Tibial artery (tissue), 4 donors: ENCODE measurements at regions not wholly inside any gene's neighbourhood (a gene's known extent, or its start where the extent isn't known, plus 50 kb on each side); places are given as distances from the start of the nearest gene placed in this dataset.

Source experiments
- DNase-seq, 2 donors: peaks; one replicate each; pipeline ENCODE4 v3.0.0-alpha.2; 2019
- H3K27ac ChIP-seq, 2 donors: fragments of 200-600 bp; sonication (generic) in 1 of 2; 1 replicate in 1 of 2; 2 replicates in 1 of 2; pipeline ENCODE4 v1.5.1; 2018 to 2019; ENCODE audit warnings: mild to moderate bottlenecking in 1 of 2
- H3K27me3 ChIP-seq, 2 donors: fragments of 200-600 bp; sonication (generic) in 1 of 2; one replicate each; pipeline versions ENCODE4 v1.5.1 to v1.6.0; 2016 to 2019
- H3K36me3 ChIP-seq, 3 donors: fragments of 200-600 bp; sonication (generic) in 2 of 3; one replicate each; pipeline ENCODE4 v1.5.1; 2016 to 2019; ENCODE audit warnings: mild to moderate bottlenecking in 2 of 3
- H3K4me1 ChIP-seq, 4 donors: fragments of 200-600 bp; sonication (generic) in 2 of 4; 1 replicate in 3 of 4; 2 replicates in 1 of 4; pipeline ENCODE4 v1.5.1; 2016 to 2019
- H3K4me3 ChIP-seq, 2 donors: fragments of 200-600 bp; sonication (generic) in 1 of 2; 1 replicate in 1 of 2; 2 replicates in 1 of 2; pipeline ENCODE4 v1.5.1; 2018 to 2019; ENCODE audit warnings: mild to moderate bottlenecking in 2 of 2
- H3K9me3 ChIP-seq, 3 donors: fragments of 200-600 bp; sonication (generic) in 1 of 3; one replicate each; pipeline ENCODE4 v1.5.1; 2016 to 2019
- CTCF ChIP-seq, 2 experiments: fragments of 200-600 bp in 1 of 2; fragments of 450-650 bp in 1 of 2; IDR thresholded peaks; one replicate each; pipeline ENCODE4 v1.5.1; 2017 to 2019; ENCODE audit warnings: antibody characterized with exemption in 2 of 2, mild to moderate bottlenecking in 1 of 2, moderate library complexity in 1 of 2
- intact Hi-C: fragments of 100-400 bp; cut with DNase I; formaldehyde crosslinking; loops from one replicate; pipeline ENCODE4 v1.15.0; 2023; ENCODE audit warnings: low total_unique reads

- no peak for TF ChIP-seq CTCF (IDR thresholded peaks at IDR 0.05)
- intact Hi-C loops = no loop called here
These were observed 1606.4 kb upstream of the ACVR2A start for GRCh38 chr2:146238254-146238966.

GRCh38 chr2:146235158-146235557 lies 1609.7 kb upstream of the ACVR2A start:
- no peak for DNase-seq
- Histone ChIP-seq H3K4me3 (no peak overlapping the region), H3K27me3 (no peaks in the 10 kb centered on the region), H3K27ac (no peak overlapping the region), H3K36me3 (no peaks in the 10 kb centered on the region), H3K4me1 (no peaks in the 10 kb centered on the region), H3K9me3 (no peaks in the 10 kb centered on the region)
- intact Hi-C loops = no loop called here
- no peak for TF ChIP-seq CTCF (IDR thresholded peaks at IDR 0.05)

More at GRCh38 chr2:146238254-146238966, 1606.4 kb upstream of the ACVR2A start:
- Histone ChIP-seq H3K4me1 (no peaks in the 10 kb centered on the region), H3K36me3 (no peaks in the 10 kb centered on the region), H3K27ac (no peak overlapping the region), H3K27me3 (no peaks in the 10 kb centered on the region), H3K4me3 (no peak overlapping the region), H3K9me3 (no peaks in the 10 kb centered on the region)
- DNase-seq = no peak

DNA sequence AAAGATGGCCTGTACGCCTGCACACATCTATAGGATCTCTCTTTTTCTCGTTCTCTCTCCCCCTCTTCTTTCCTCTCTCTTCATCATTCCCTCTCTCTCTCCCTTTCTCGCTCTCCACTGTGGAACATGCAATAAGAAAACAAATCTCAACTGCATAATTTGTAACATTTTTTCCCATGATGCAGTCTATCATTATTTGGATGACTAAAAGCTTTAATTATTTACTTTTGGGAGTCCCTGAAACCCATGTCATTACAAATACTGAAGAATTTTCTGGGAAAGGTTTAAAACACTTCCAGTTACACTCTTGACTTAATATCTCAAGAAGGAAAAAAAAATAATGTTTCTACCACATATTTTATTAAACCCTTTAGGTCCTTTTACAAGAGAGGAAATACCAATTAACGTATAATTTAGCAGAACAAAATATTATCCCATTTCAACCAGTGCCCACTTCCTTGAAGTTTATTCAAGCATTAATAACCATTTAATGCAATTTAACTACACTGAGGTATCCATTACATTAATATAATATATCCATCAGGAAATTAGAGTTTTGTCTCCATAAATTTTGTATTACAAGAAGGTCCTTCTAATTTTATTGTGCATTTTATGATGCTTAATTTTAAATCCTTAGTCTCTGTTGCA lies 1615.2 kb upstream of the ACVR2A start:
- intact Hi-C loops = no loop called here
- Histone ChIP-seq H3K9me3 (no peaks in the 10 kb centered on the region), H3K4me1 (no peaks in the 10 kb centered on the region), H3K4me3 (no peak overlapping the region), H3K27ac (no peak overlapping the region), H3K36me3 (no peaks in the 10 kb centered on the region), H3K27me3 (no peaks in the 10 kb centered on the region)
- TF ChIP-seq CTCF (IDR thresholded peaks at IDR 0.05) = no peak
- no peak for DNase-seq

DNA sequence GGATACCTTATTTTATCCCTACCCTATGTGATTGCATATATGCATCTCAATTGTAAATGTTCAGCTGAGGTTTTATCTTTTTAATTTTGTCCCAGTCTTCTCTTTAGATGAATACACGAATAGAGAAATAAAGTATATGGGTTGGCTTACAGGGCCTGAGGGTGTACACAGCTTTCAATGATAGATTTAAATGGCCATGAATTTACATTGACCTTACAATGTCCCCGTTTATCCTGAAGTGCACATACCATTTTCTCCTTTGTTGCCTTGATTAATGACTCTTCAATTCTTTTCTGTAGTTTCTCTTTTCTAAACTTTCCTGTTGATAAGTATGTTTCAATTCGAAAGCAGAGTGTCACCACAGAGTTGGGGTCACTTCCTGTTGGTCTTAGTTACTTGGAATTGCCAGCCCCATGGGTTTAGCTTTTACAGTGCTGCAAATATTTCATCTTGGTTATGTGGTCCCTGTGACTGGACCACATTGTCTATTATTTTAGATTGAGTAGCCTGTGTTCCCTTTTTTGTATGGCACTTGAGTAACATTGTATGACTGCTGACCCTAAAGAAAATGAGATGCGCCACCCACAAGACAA lies 1616.3 kb upstream of the ACVR2A start:
- no peaks in the 10 kb centered on the region for H3K4me1 ChIP-seq
- H3K27me3 ChIP-seq = no peaks in the 10 kb centered on the region
- H3K9me3 ChIP-seq = no peaks in the 10 kb centered on the region
- no peaks in the 10 kb centered on the region for H3K36me3 ChIP-seq
- intact Hi-C loops = no loop called here
- H3K27ac ChIP-seq = no peak overlapping the region
- H3K4me3 ChIP-seq = no peak overlapping the region
- TF ChIP-seq CTCF (IDR thresholded peaks at IDR 0.05) = no peak
- no peak for DNase-seq

DNA sequence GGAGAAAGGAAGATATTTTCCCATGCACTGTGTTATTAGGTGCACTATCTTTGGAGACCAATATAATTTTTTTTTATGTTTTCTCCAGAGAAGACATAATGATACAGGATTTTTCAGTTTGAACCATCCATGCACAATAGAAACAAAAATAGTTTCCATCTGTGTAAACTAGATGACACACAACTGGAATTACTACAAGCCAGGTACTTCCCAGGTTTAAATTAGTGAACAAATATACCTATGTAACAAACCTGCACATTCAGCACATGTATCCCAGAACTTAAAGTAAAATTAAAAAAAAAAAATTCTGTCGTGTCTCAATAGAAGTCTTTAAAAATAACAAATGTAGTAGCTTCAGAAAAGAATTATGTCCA lies 1616.8 kb upstream of the ACVR2A start:
- Histone ChIP-seq H3K9me3 (no peaks in the 10 kb centered on the region), H3K36me3 (no peaks in the 10 kb centered on the region), H3K27ac (no peak overlapping the region), H3K4me1 (no peaks in the 10 kb centered on the region), H3K27me3 (no peaks in the 10 kb centered on the region), H3K4me3 (no peak overlapping the region)
- no peak for TF ChIP-seq CTCF (IDR thresholded peaks at IDR 0.05)
- intact Hi-C loops = no loop called here
- DNase-seq = no peak
